Activated naive CD4-positive, alpha-beta T cell treated with Interleukin-2 at 50 U/mL for 16 hours (primary cell): ENCODE measurements at regions not wholly inside any gene's neighbourhood (a gene's known extent, or its start where the extent isn't known, plus 50 kb on each side); places are given as distances from the start of the nearest gene placed in this dataset.
"Not testable (repeated sequence)": the region's sequence is repeated elsewhere in the genome, so short reads cannot be mapped to it uniquely, and the experiment has no call there.

ENCODE experiments used
- DNase-seq: peaks from one replicate; pipeline ENCODE4 v3.0.0-alpha.2; 2020

DNA sequence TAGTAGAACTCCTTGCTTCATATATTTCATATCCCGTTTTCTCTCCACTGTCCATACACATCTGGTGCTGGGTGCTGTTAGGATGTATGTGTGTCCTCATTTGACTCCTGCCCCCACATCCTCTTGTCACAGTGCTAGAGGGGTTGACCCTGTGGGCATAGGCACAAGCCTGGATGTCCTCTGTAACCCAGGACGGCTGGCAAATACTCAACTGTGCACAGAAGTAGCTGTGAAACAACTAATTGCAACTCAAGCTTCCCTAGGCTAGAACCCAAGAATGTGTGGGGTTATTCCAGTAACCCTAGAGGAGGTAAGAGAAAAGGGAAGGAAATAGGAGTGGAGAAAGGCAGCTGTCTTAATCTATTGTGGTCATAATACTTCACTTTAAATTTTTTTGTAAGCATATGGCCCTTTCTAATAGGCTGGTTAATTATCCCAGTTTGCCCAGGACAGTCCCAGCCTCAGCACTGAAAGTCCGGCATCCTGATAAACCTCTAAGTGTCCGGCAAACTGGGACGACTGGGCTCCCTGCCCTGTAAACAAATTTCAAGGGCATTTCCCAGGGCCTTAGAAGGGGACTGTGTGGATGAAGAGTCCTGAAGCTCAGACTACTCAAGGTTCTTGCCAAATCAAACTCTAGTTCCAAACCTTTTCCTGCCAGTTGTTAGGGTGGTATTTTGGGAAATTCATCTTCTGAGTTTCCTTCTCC, 283.2 kb upstream of the CELF2 start:
- no peak for DNase-seq

DNA sequence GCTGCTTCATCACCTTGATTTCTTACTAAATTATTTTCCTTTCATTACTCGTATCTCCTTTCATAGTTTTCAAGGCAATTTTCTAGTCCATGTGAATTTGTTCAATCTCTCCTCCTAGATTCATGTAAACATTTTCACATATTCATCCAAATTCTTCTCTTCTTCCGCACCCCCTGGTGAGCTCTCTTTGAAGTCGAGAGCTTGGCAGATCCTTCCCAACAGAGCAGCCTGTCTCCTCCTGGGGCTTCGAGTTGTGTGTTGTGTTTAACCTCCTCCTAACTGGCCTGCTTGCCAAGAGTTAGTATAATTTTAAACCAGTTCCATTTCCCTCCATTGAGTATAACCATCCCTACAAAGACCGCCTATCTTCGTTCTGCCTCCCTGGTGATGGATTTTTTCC, 272.4 kb upstream of the CELF2 start:
- no peak for DNase-seq

DNA sequence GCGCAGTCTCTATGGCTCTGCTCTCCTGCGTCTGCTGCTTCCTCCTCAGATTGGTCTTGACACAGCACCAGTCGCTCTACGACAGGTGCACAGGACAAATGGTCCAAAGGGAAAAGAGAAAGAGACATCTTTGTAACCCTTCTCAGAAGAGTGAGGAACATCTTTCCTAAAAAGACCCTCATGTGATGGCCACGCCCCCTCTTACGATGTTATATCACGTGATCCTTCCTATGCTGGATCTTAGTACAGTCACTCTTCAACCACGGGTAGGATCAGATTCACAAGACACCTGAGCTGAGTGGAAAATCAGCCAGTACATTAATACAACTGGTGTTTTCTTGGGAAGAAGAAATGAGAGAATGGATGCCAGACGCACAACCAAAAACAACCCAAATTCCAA, 262.2 kb upstream of the CELF2 start:
- DNase-seq = no peak

DNA sequence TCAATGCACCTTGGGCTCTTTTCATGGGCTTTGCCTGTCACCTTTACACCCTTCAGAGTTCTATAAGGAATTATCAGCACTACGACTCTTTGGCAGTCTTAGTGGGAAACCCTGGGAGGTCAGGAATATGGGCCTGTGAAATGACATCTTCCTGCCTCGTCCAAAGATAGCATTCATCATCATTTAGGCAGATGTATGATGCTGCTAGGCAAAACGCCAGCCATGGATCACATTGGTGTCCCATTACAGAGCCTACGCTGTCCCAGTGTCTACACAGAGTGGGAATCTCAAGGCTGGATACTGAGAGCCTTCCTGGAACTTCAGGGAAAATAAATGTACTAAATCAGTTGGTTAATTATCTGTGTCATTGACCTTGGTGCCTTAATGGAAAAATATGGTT, 259.4 kb upstream of the CELF2 start:
- no peak for DNase-seq

DNA sequence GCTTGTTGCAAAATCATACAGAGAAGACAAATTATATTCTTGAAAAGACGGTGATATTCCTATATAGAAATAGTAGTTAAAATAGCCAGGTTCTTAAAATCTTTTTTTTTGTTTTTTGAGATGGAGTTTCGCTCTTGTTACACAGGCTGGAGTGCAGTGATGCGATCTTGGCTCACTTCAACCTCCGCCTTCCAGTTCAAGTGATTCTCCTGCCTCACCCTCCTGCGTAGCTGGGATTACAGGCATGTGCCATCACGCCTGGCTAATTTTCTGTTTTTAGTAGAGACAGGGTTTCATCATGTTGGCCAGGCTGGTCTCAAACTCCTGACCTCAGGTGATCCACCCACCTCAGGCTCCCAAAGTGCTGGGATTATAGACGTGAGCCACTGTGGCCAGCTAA, 257.9 kb upstream of the CELF2 start:
- not testable (repeated sequence) for DNase-seq

DNA sequence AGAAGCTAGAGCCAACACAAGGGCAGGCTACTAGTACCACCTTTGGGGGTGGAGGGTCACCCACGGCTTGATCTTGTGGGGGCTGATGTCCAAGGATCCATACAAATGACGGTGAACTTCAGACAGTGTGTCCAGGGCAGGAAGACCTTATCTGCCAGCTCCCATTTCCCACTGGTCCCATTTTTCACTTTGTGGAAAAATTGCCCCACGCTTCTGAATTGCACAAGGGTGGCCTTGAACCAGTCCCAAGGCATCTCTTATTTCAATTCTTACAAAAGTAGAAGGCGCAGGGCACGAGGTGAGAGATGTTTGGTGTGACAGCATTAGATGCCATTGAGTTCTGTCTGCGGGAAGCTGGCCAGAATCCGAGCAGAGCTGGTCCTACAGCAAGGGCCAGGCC, 252.7 kb upstream of the CELF2 start:
- no peak for DNase-seq

DNA sequence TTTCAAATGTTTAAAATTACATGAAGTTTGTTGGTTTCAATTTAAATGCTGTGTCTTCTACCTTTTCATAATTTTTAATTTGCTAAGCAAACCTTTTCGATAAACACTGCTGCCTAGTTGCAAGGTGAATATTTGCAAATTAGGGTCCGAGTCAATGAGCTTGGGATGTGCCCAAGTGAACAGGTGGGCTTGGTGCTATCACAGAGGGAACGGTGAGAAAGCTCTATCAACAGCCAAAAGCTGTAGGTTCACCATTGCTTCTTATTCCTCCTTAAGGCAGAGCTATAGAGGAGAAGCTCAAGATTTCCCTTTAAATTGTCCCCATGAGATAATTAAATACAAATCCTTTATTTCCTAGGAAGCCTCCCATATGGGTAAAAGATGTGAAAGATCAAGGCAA, 245.3 kb upstream of the CELF2 start:
- no peak for DNase-seq

DNA sequence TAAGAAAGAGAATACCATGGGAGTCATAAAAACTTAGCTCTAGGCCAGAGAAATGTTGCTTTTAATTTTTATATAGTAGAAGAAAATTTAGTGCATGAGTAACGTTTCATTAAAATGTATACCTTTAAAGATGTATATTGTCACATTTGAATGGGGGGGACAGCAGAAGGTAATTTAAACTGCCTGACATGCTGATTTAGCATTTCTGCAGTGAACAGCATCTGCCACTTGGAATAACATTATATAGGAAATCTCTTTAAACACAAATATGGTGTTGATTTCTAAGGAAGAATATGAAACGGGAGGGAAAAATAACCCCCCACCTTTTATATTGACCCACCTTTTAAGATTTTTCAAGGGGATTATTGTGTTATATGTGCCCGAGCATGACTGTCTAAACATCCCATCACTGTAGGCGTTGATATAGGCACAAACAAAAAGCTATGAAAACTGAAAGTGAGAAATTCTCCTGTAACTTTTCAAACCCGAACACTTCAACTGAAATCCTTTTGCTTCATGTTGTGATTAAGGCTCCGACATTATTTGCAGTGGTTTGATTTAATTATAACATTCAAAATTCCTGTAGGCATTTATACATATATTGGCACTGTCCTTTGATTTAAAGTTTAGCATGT, 244.7 kb upstream of the CELF2 start:
- no peak for DNase-seq

DNA sequence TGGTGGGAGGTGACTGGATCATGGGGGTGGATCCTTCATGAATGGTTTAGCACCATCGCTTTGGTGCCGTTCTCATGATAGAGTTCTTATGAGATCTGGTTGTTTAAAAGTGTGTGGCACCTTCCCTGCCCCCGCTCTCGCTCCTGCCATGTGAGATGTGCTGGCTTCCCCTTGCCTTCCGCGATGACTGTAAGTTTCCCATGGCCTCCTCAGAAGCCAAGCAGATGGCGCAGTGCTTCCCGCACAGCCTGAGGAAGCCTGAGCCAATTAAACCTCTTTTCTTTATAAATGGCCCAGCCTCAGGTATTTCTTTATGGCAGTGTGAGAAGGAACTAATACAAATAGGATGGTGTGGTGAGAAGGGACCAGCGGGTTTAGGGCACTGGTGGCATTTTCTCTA, 243.3 kb upstream of the CELF2 start:
- DNase-seq = no peak

DNA sequence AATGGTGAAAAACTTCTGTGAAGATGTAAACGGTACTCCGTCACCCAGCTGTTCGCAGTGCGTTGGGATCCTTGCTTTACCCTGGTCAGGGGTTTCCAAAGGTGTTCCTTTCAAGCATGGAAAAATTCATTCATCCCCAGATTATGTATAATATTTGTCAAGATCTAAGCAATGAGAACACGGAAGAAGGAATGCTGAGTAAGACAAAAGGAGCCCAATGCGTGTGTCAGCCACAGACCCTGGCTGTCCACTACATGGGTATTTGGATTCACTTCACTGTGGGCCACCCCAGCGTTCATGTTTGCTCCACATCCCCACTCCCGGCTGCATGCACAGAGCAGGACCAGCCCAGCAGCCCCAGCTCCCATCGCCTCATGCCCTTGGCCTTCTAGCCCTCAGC, 241.3 kb upstream of the CELF2 start:
- no peak for DNase-seq

DNA sequence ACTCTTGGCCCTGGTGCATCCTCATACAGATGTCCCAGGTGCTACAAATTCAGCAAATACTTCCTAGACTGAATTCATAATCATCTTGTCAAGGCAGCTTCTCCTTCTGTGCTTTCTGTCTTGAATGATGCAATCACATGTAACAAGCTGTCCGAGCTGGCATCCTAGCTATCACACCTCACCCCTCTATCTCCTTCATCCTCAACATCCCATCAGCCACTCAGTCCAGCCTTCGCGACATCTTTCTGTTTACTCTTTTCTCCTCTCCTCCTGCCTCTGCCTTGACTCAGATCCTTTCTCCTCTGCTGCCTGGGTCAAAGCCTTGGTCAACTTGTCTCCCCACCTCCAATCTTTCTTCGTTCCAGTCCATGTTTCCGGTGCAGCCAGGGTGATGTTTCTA, 240.4 kb upstream of the CELF2 start:
- no peak for DNase-seq

DNA sequence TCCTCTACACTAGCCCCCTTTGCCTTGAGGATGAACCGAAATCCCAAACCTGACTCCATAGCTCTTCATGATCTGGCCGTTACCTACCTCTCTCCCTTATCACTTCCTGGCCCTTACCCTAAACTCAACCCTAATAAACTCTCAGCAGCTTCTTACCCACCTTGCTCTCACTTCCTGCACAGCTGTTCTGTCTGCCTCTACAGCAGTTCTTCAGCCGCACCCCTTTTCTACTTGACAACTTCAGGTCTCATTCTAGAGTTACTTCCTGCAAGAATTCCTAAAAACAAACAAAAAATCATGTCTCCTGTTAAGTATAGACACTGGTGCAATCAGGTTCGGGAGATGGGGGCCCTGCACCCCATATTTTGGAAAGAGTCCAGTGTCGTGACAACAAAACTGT, 239.9 kb upstream of the CELF2 start:
- no peak for DNase-seq

DNA sequence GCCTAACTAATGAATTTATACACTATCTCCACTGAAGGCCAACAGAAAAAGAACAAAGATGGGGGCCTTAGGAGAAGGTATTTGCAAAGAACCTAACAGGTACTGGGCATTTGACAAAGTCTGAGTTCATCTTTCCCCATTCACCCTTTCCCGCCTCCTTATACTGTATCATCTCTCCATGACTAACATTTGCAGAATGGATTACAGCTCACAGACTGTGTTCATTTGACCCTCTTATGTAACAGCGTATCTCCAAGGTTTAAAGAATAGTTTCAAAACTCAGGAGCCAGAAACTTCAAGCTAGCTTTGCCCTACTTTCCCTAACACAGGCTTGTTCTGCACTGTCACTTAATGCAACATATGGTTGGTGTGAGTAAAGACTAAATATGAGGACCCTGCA, 238.7 kb upstream of the CELF2 start:
- DNase-seq = no peak

DNA sequence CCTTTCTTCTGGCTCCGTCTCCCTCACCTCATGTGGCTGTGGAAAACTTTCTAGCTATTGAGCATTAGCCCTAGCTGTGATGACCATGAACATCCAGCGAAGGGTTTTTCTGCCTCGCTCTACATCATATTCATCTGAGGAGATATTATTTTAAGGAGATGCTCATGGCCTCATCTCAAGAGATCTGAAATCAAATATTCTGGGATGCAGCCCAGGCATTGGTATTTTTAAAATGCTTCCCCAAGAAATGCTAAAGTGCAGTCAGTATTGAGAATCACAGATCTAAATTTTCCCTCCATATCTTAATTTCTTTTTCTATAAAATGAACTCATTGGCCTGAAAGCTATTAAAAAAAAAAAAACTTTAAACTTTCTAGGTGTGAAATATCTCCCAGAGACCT, 238.2 kb upstream of the CELF2 start:
- DNase-seq = no peak

DNA sequence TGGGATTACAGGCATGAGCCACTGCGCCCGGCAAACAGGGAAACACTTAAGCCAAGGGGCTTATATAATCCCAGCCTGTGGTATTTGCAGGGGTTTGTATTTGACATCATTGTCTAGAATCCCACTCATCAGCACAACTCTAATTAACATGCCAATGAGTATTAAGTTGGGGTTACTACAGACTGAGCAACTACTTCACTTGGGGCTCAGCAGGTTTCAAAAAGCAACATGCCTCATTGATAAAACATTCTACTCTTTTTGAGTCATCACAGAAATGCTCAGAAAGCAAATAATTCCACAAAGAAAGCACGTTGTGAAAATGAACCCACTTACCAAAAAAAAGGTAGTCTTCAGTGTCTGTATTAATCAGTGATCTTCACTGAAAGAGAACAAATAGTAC, 236.9 kb upstream of the CELF2 start:
- DNase-seq = no peak

DNA sequence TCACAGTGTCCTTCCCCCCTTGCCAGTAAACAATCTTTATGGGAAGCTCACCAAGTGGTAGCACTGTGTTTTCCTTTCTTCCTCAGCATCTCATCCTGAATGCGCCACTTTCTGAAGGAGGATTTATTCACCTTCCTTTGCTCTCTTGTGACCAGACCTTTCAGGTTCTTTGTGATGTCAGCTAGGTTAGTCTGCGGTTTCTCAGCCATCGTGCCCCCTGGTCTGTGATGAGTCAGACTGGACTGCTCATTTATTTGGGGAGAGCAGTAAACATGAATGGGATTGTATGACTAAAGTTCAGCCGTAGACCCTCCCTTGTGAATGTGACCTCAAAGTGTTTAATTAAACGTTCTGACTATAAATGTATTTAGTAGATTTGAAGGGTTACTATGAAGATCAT, 235.1 kb upstream of the CELF2 start:
- no peak for DNase-seq

DNA sequence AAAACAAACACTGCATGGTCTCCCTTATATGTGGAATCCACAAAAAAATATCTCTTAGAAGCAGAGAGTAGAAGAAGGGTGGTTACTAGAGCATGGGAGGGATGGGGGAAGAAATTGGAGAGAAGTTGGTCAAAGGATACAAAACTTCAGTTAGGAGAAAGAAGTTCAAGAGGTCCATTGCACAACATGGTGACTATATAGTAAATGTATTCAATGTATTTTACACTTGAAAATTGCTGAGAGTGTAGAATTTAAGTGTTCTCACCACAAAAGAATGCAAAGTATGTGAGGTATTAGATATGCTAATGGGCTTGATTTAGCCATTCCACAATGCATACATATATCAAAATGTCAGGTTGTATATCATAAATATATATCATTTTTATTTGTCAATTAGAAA, 232.0 kb upstream of the CELF2 start:
- DNase-seq = no peak

DNA sequence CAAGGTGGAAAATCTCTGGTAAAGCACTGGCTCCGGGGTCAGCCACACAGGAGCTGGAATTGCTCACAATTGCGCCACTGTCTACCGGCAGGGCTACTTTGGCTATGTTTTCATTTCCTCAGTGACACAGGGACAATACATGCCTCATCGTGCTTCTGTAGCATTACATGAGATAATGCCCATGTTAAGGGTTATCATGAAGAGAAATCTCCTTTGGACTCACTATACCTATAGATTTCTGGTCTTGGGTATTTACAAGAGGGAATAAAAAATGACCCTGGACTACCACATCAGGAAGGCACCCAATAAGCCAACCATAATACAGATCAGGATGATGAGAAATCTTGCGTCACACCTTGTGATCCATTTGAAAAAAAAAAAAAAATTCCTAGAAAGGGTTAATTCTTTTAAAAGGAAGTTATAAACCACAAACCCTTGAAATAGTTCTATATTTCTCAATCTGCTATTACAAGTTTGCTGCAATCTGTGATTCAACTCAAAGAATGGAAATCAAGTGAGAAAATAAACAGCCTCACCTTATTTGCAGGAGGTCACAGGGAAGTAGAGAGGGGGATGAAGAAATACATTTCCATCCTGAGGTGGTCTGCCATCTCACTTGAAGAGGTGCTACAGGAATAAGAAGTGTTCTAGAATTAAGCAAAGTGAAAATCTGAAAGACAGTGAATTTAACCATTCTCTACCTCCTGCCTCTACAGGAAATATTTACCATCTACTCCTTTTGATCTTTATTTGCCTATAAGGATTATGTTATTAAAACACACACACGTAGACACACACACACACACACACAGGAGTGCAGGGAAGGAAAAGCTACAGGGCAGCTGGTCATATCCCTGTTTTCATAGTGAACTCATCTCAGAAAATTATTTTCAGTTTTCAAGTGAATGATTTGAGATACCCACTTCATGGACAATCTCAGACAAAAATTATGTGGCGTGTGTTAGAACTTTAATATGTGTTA, 231.3 kb upstream of the CELF2 start:
- DNase-seq = no peak

DNA sequence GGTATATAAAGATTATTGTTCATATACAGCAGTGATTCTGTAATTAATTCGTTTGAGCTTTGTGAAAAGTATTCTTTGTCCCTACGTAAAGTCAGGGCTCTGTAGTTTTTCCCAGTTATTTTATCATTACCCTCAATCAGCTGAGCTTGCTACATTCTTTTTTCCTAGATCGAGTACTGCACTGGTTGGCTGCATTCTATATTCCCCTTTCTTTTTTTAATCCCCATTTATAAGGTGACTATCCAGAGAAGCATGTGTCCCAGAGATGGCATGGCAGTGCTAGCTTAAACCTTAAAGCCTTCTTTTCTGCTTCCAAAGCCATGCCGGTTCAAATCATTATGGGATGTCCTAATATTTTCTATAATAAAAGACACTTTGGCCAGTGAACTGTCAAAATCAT, 230.1 kb upstream of the CELF2 start:
- no peak for DNase-seq

DNA sequence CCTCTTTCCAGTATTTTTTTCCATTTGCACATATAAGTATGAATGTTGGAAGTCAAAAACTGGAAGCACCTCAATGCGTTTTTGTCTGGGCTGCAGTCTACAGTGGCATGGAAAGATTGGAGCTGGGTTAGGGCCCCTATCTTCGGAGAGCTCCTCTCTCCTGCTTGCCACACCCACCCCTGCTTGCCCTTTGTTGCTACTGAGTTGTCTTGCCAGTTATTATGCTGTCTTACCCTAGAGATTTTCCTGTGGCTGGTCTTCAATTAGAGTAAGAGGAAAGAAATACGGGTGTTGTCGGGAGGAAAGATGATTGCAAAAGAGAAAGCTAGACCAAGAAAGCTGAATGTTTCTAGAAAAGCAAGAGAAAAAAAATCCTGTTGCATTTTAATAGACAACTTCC, 228.9 kb upstream of the CELF2 start:
- no peak for DNase-seq

DNA sequence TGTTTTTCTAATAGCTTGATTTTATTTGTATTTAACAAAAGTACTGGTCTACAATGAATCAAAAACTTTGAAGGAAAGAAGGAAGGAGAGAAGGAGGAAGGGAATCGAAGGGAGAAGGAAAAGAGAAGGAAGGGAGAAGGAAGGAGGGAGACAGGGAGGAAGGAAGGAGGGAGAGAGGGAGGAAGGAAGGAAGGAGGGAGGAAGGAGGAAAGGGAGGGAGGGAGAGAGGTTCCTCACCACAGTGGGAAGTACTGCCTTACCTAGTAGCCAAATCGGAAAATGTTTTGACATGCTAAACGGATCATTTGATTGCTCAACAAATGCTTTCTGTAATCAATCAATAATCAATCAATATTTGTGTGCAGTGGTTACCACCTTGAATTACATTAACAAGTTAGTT, 225.8 kb upstream of the CELF2 start:
- no peak for DNase-seq

DNA sequence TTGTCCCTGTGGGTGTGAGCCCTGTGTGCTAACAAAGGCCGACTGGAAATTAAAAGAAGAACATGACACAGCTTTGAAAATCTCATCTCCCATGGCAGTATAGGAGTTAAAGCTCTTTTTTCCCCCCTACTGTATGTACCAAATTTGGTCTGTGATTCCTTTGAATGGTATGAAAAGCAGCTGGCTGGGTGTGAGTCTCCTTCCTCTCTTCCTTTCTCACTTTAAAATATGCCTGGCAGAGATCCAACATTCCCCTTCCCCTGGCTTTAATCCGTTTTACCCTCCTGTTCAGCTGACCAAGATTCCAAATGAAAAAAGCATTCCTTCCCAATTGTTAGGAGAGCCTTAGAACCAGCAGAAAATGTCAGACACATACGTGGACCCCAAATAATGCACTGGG, 225.0 kb upstream of the CELF2 start:
- DNase-seq = no peak

DNA sequence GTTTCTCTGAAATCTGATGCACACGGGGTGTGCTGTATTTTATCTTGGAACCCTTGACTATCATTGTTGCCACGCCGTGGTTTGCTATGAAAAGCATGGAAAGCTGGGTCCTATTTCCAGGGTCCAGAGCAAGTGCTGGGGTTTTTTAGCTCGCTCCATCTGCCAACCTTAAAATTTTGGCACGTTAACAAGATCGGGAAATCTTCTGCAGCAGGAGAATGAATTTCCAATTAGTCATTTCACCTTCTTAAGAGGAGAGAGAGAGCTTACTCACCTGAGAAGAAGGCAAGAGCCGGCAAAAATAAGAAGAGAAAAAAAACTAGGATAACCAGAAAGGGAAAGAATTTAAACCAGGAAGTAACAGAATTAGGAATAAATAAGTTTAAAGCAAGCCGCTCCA, 223.6 kb upstream of the CELF2 start:
- DNase-seq = no peak

DNA sequence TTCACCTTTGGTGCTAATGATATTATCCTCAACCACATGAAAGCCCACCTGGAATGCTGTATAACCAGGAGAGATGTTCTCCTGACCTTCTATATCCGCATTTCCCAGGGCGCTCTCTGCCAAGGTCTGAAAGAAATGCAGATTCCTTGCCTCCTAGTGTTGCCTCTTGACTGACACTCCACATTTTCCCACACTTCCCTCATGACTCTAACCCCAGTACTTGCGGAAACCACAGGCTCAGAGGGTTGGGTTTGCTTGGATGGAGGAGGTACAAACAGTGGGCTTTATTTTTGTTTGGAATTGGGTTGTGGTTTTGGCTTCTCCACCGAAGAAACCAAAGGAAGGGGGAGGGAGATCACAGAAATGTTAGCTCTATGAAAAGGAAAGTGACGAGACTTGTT, 222.9 kb upstream of the CELF2 start:
- no peak for DNase-seq
